A673 (cell line): ENCODE measurements at regions not wholly inside any gene's neighbourhood (a gene's known extent, or its start where the extent isn't known, plus 50 kb on each side); places are given as distances from the start of the nearest gene placed in this dataset.

Experiments used
- BruUV-seq: library from RNA; stranded (reverse); fragments of 400-500 nt; replicated peaks from 2 replicates; lab custom pipeline; 2021; lab: Mats Ljungman, UMichigan
- CTCF ChIA-PET: fragments of 300-600 bp; sonication (Branson Sonifier 250); formaldehyde crosslinking; loops from one replicate; lab custom pipeline; 2022; ENCODE audit warnings: antibody characterized with exemption; lab: Charles Lee
- POLR2A ChIA-PET: fragments of 300-600 bp; sonication (Branson Sonifier 250); formaldehyde crosslinking; loops from one replicate; lab custom pipeline; 2022; ENCODE audit warnings: antibody characterized with exemption; ENCODE audit not compliant: low non-redundant PET; lab: Charles Lee
- DNase-seq: peaks from one replicate; pipeline ENCODE4 v3.0.0-alpha.2; 2015; ENCODE audit warnings: low spot score
- H3K27ac ChIP-seq: fragments of 200-600 bp; sonication (generic); 2 replicates; pipeline ENCODE4 v1.5.1; 2016; ENCODE audit warnings: mixed run types, low read depth, mild to moderate bottlenecking, mixed read lengths, antibody characterized with exemption, low read length; ENCODE audit not compliant: poor library complexity, severe bottlenecking
- H3K27me3 ChIP-seq: fragments of 200-600 bp; sonication (generic); replicated peaks from 2 replicates; pipeline ENCODE4 v1.6.1; 2017; ENCODE audit warnings: mixed run types, low read depth, mild to moderate bottlenecking, mixed read lengths, antibody characterized with exemption, low read length; ENCODE audit not compliant: insufficient read depth, poor library complexity
- H3K36me3 ChIP-seq: fragments of 200-600 bp; sonication (generic); 2 replicates; pipeline ENCODE4 v1.6.1; 2016; ENCODE audit warnings: mixed run types, mild to moderate bottlenecking, mixed read lengths, antibody characterized with exemption, low read length; ENCODE audit not compliant: insufficient read depth, poor library complexity, severe bottlenecking
- H3K4me1 ChIP-seq: fragments of 200-600 bp; sonication (generic); 2 replicates; pipeline ENCODE4 v1.6.1; 2017; ENCODE audit warnings: mixed run types, mild to moderate bottlenecking, mixed read lengths, antibody characterized with exemption, low read length; ENCODE audit not compliant: insufficient read depth, poor library complexity, severe bottlenecking
- H3K4me3 ChIP-seq: fragments of 200-600 bp; sonication (generic); 2 replicates; pipeline ENCODE4 v1.5.1; 2016; ENCODE audit warnings: low read depth, mixed run types, mild to moderate bottlenecking, mixed read lengths, low read length; ENCODE audit not compliant: poor library complexity, severe bottlenecking
- H3K9me3 ChIP-seq: fragments of 200-600 bp; sonication (generic); 2 replicates; pipeline ENCODE4 v1.6.1; 2016; ENCODE audit warnings: mixed run types, low read depth, mild to moderate bottlenecking, mixed read lengths, antibody characterized with exemption, low read length; ENCODE audit not compliant: poor library complexity, severe bottlenecking
- EZH2 ChIP-seq: fragments of 200-600 bp; sonication (generic); IDR thresholded peaks from 2 replicates; pipeline ENCODE4 v1.6.1; 2017; ENCODE audit warnings: borderline replicate concordance, low read depth, mild to moderate bottlenecking, mixed read lengths, antibody characterized with exemption, low read length; ENCODE audit not compliant: poor library complexity, severe bottlenecking
- intact Hi-C: fragments of 100-400 bp; cut with micrococcal nuclease; formaldehyde crosslinking; loops from one replicate; pipeline ENCODE4 v1.10.0; 2022; ENCODE audit not compliant: unreplicated experiment
- TF ChIP-seq, protein P1 (sequence below): fragments of 300-800, 200-600 bp; sonication (generic); conservative IDR thresholded peaks from 2 replicates; pipeline ENCODE4 v1.5.1; 2017; ENCODE audit warnings: low read depth, mild to moderate bottlenecking, antibody characterized with exemption, low read length, moderate library complexity, mixed read lengths

DNA sequence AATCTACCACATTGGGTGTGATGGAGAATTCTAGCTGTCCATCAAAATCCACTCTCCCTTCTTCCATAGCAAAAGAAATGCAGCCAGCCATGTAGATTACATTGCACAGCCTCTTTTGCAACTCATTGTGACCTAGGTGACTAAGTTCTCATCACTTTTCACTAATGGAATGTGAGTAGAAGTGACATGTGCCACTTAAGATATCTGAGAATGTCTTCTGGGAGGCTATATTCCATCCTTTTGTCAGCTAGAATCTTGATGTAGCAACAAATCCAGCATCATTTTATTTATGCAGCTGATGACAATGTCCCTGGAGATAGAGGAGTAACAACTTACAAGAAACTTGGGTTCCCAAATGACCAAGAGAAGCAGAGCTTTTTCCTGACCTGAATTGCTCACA is 61.5 kb upstream of the API5 start:
- H3K27me3 ChIP-seq = peaks cover 22% of the 10 kb centered on the region
- DNase-seq = no peak
- ChIA-PET POLR2A (no interaction called here), CTCF (no interaction called here)
- TF ChIP-seq, protein P1, sequence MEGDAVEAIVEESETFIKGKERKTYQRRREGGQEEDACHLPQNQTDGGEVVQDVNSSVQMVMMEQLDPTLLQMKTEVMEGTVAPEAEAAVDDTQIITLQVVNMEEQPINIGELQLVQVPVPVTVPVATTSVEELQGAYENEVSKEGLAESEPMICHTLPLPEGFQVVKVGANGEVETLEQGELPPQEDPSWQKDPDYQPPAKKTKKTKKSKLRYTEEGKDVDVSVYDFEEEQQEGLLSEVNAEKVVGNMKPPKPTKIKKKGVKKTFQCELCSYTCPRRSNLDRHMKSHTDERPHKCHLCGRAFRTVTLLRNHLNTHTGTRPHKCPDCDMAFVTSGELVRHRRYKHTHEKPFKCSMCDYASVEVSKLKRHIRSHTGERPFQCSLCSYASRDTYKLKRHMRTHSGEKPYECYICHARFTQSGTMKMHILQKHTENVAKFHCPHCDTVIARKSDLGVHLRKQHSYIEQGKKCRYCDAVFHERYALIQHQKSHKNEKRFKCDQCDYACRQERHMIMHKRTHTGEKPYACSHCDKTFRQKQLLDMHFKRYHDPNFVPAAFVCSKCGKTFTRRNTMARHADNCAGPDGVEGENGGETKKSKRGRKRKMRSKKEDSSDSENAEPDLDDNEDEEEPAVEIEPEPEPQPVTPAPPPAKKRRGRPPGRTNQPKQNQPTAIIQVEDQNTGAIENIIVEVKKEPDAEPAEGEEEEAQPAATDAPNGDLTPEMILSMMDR = no peak
- no peak for TF ChIP-seq EZH2
- intact Hi-C loops = no loop called here
- no peaks in the 10 kb centered on the region for H3K36me3 ChIP-seq
- H3K9me3 ChIP-seq = no peaks in the 10 kb centered on the region
- no peak overlapping the region for H3K27ac ChIP-seq
- no peaks in the 10 kb centered on the region for H3K4me1 ChIP-seq
- H3K4me3 ChIP-seq = no peak overlapping the region
- BruUV-seq = no TSS peak

DNA sequence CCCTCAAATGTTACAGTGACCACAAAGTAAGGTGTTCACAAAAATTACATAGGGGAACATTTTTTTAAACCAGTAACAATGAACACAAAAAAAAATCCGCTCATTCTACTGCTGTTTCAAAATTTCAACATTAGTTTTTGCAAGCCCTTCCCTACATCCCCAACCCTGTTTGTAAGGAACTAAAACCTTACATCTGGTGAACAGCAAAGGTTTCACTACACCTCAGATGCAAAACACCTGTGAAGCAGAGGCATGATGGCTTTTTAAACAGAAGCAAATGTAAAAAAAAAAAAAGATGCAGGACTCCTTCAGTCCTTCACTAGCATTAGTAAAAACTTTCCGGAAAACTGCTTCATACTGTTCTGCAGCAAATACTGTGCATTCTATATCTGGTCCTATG is 50.0 kb upstream of the API5 start:
- no peaks in the 10 kb centered on the region for H3K4me1 ChIP-seq
- CTCF ChIA-PET = no interaction called here
- TF ChIP-seq EZH2 = no peak
- TF ChIP-seq, protein P1 = no peak
- POLR2A ChIA-PET = no interaction called here
- peaks cover 4% of the 10 kb centered on the region for H3K9me3 ChIP-seq
- BruUV-seq = no TSS peak
- intact Hi-C loops = no loop called here
- no peaks in the 10 kb centered on the region for H3K27me3 ChIP-seq
- no peak for DNase-seq
- no peak overlapping the region for H3K4me3 ChIP-seq
- no peaks in the 10 kb centered on the region for H3K36me3 ChIP-seq
- no peak overlapping the region for H3K27ac ChIP-seq
